ENCODE measurements at regions not wholly inside any gene's neighbourhood (a gene's known extent, or its start where the extent isn't known, plus 50 kb on each side); places are given as distances from the start of the nearest gene placed in this dataset.

- ATAC-seq (ENCODE audit: poor library complexity) (no peak), DNase-seq (no peak)
- intact Hi-C loops (cut with DNase I, micrococcal nuclease): no loop called here
- Histone ChIP-seq H3K36me3 (ENCODE audit: insufficient read depth, low read length) (no peaks in the 10 kb centered on the region), H3K4me3 (ENCODE audit: low read length) (no peak overlapping the region), H3K27ac (ENCODE audit: low read depth in 1 of 2, low read length in 2 of 2) (no peak overlapping the region), H3K27me3 (ENCODE audit: control insufficient read depth in 1 of 2, insufficient read depth in 2 of 2, low read length in 2 of 2) (no peaks in the 10 kb centered on the region), H3K9me3 (ENCODE audit: control insufficient read depth in 1 of 2, insufficient read depth in 1 of 2, low read length in 2 of 2) (peaks cover 0 to 13% of the 10 kb centered on the region in 2 experiments), H3K4me1 (ENCODE audit: insufficient read depth, low read length) (no peaks in the 10 kb centered on the region)
- no peak for TF ChIP-seq CTCF (IDR thresholded peaks at IDR 0.05)
- Mint-ChIP-seq H3K9me3 (peaks cover 2% of the 10 kb centered on the region), H3K27me3 (no peaks in the 10 kb centered on the region), H3K4me1 (ENCODE audit: low read depth) (no peaks in the 10 kb centered on the region), H3K4me3 (no peak overlapping the region), H3K36me3 (ENCODE audit: low read depth) (no peaks in the 10 kb centered on the region), H3K27ac (no peak overlapping the region)
- ChIA-PET POLR2A (no interaction called here), CTCF (no interaction called here)
Measured at GRCh38 chr1:187645651-187646050, 816.9 kb downstream of the PLA2G4A start.

GRCh38 chr1:187646536-187647107 is 817.9 kb downstream of the PLA2G4A start:
- H3K36me3 ChIP-seq (ENCODE audit: insufficient read depth, low read length): no peaks in the 10 kb centered on the region
- no peak for DNase-seq
- intact Hi-C loops (cut with DNase I, micrococcal nuclease): no loop called here
- no peak overlapping the region for H3K27ac ChIP-seq (ENCODE audit: low read depth in 1 of 2, low read length in 2 of 2)
- Mint-ChIP-seq H3K4me1 (ENCODE audit: low read depth) (no peaks in the 10 kb centered on the region), H3K27ac (no peak overlapping the region), H3K9me3 (peaks cover 2% of the 10 kb centered on the region), H3K36me3 (ENCODE audit: low read depth) (no peaks in the 10 kb centered on the region), H3K4me3 (no peak overlapping the region), H3K27me3 (no peaks in the 10 kb centered on the region)
- CTCF ChIA-PET: no interaction called here
- H3K4me3 ChIP-seq (ENCODE audit: low read length): no peak overlapping the region
- H3K27me3 ChIP-seq (ENCODE audit: control insufficient read depth in 1 of 2, insufficient read depth in 2 of 2, low read length in 2 of 2): no peaks in the 10 kb centered on the region
- POLR2A ChIA-PET: no interaction called here
- peaks cover 0 to 6% of the 10 kb centered on the region in 2 experiments for H3K9me3 ChIP-seq (ENCODE audit: control insufficient read depth in 1 of 2, insufficient read depth in 1 of 2, low read length in 2 of 2)
- H3K4me1 ChIP-seq (ENCODE audit: insufficient read depth, low read length): no peaks in the 10 kb centered on the region
- no peak for TF ChIP-seq CTCF (IDR thresholded peaks at IDR 0.05)
- no peak for ATAC-seq (ENCODE audit: poor library complexity)

- Mint-ChIP-seq H3K4me1 (ENCODE audit: low read depth) (no peaks in the 10 kb centered on the region), H3K27ac (no peak overlapping the region), H3K36me3 (ENCODE audit: low read depth) (no peaks in the 10 kb centered on the region), H3K9me3 (peaks cover 2% of the 10 kb centered on the region), H3K4me3 (no peak overlapping the region), H3K27me3 (no peaks in the 10 kb centered on the region)
- POLR2A ChIA-PET: no interaction called here
- H3K4me3 ChIP-seq (ENCODE audit: low read length): no peak overlapping the region
- TF ChIP-seq CTCF (IDR thresholded peaks at IDR 0.05): no peak
- H3K4me1 ChIP-seq (ENCODE audit: insufficient read depth, low read length): no peaks in the 10 kb centered on the region
- no peak overlapping the region for H3K27ac ChIP-seq (ENCODE audit: low read depth in 1 of 2, low read length in 2 of 2)
- intact Hi-C loops (cut with DNase I, micrococcal nuclease): no loop called here
- H3K9me3 ChIP-seq (ENCODE audit: control insufficient read depth in 1 of 2, insufficient read depth in 1 of 2, low read length in 2 of 2): peaks cover 0 to 4% of the 10 kb centered on the region in 2 experiments
- DNase-seq: no peak
- H3K36me3 ChIP-seq (ENCODE audit: insufficient read depth, low read length): no peaks in the 10 kb centered on the region
- CTCF ChIA-PET: no interaction called here
- H3K27me3 ChIP-seq (ENCODE audit: control insufficient read depth in 1 of 2, insufficient read depth in 2 of 2, low read length in 2 of 2): no peaks in the 10 kb centered on the region
- no peak for ATAC-seq (ENCODE audit: poor library complexity)
Measured at GRCh38 chr1:187648091-187648490, 819.3 kb downstream of the PLA2G4A start.
